A673 (cell line): ENCODE measurements at regions not wholly inside any gene's neighbourhood (a gene's known extent, or its start where the extent isn't known, plus 50 kb on each side); places are given as distances from the start of the nearest gene placed in this dataset.

Experiments used
- CTCF ChIP-seq: fragments of 300-800, 200-600 bp; sonication (generic); conservative IDR thresholded peaks from 2 replicates; pipeline ENCODE4 v1.5.1; 2017; ENCODE audit warnings: low read depth, mild to moderate bottlenecking, antibody characterized with exemption, low read length, moderate library complexity, mixed read lengths
- EZH2 ChIP-seq: fragments of 200-600 bp; sonication (generic); IDR thresholded peaks from 2 replicates; pipeline ENCODE4 v1.6.1; 2017; ENCODE audit warnings: borderline replicate concordance, low read depth, mild to moderate bottlenecking, mixed read lengths, antibody characterized with exemption, low read length; ENCODE audit not compliant: poor library complexity, severe bottlenecking

GRCh38 chr14:53532853-53533252, 379.7 kb upstream of the DDHD1 start:
- TF ChIP-seq CTCF (no peak), EZH2 (no peak)
